Cardiac muscle cell (in vitro differentiated cells and primary cell): ENCODE measurements at regions not wholly inside any gene's neighbourhood (a gene's known extent, or its start where the extent isn't known, plus 50 kb on each side); places are given as distances from the start of the nearest gene placed in this dataset.

Source experiments
- DNase-seq, 2 donors: peaks; one replicate each; pipeline versions ENCODE4 v3.0.0 to v3.0.0-alpha.2; 2010 to 2017; ENCODE audit warnings: low read depth in 1 of 2, low spot score in 1 of 2
- H3K27ac ChIP-seq: fragments of 200-600 bp; sonication (generic); 2 replicates; pipeline ENCODE4 v1.5.1; 2016
- H3K27me3 ChIP-seq: fragments of 200-600 bp; sonication (generic); 2 replicates; pipeline ENCODE4 v1.6.0; 2016; ENCODE audit warnings: control low read depth
- H3K36me3 ChIP-seq: fragments of 200-600 bp; sonication (generic); 2 replicates; pipeline ENCODE4 v1.5.1; 2016; ENCODE audit warnings: control low read depth
- H3K4me1 ChIP-seq: fragments of 200-600 bp; sonication (generic); 2 replicates; pipeline ENCODE4 v1.8.1; 2017; ENCODE audit warnings: low read depth, mild to moderate bottlenecking, mixed run types
- H3K4me3 ChIP-seq: fragments of 200-600 bp; sonication (generic); 2 replicates; pipeline ENCODE4 v1.5.1; 2016; ENCODE audit warnings: mild to moderate bottlenecking
- H3K9me3 ChIP-seq: fragments of 200-600 bp; sonication (generic); 2 replicates; pipeline ENCODE4 v1.5.1; 2017; ENCODE audit warnings: low read depth, mild to moderate bottlenecking, control low read depth
- CTCF ChIP-seq: IDR thresholded peaks from 2 replicates; pipeline ENCODE4 v1.5.1; 2012; ENCODE audit warnings: low read depth, mild to moderate bottlenecking, low read length

GRCh38 chr2:103132536-103133217 lies 370.8 kb downstream of the TMEM182 start:
- no peak for TF ChIP-seq CTCF
- Histone ChIP-seq H3K4me1 (no peaks in the 10 kb centered on the region), H3K27ac (no peak overlapping the region), H3K27me3 (no peaks in the 10 kb centered on the region), H3K36me3 (no peaks in the 10 kb centered on the region), H3K4me3 (no peak overlapping the region), H3K9me3 (no peaks in the 10 kb centered on the region)
- no peak for DNase-seq

GRCh38 chr2:103135679-103136078 lies 373.8 kb downstream of the TMEM182 start:
- TF ChIP-seq CTCF = no peak
- Histone ChIP-seq H3K9me3 (no peaks in the 10 kb centered on the region), H3K4me1 (no peaks in the 10 kb centered on the region), H3K27ac (no peak overlapping the region), H3K27me3 (no peaks in the 10 kb centered on the region), H3K36me3 (no peaks in the 10 kb centered on the region), H3K4me3 (no peak overlapping the region)
- no peak for DNase-seq

- H3K27me3 ChIP-seq = no peaks in the 10 kb centered on the region
- H3K36me3 ChIP-seq = no peaks in the 10 kb centered on the region
- H3K4me1 ChIP-seq = no peaks in the 10 kb centered on the region
- H3K27ac ChIP-seq = no peak overlapping the region
- no peak overlapping the region for H3K4me3 ChIP-seq
- no peak for TF ChIP-seq CTCF
- H3K9me3 ChIP-seq = no peaks in the 10 kb centered on the region
- DNase-seq = no peak
Observed at GRCh38 chr2:103138123-103138901, 376.5 kb downstream of the TMEM182 start.

- no peaks in the 10 kb centered on the region for H3K36me3 ChIP-seq
- no peaks in the 10 kb centered on the region for H3K27me3 ChIP-seq
- H3K9me3 ChIP-seq = no peaks in the 10 kb centered on the region
- no peak overlapping the region for H3K27ac ChIP-seq
- no peak for DNase-seq
- no peaks in the 10 kb centered on the region for H3K4me1 ChIP-seq
- no peak for TF ChIP-seq CTCF
- H3K4me3 ChIP-seq = no peak overlapping the region
Observed at GRCh38 chr2:103139628-103140268, 377.9 kb downstream of the TMEM182 start.

GRCh38 chr2:103144837-103145236 lies 383.0 kb downstream of the TMEM182 start:
- H3K9me3 ChIP-seq = no peaks in the 10 kb centered on the region
- H3K27ac ChIP-seq = no peak overlapping the region
- no peak for TF ChIP-seq CTCF
- no peaks in the 10 kb centered on the region for H3K27me3 ChIP-seq
- H3K4me1 ChIP-seq = no peaks in the 10 kb centered on the region
- H3K4me3 ChIP-seq = no peak overlapping the region
- H3K36me3 ChIP-seq = no peaks in the 10 kb centered on the region
- no peak for DNase-seq
